Glutamatergic neuron (in vitro differentiated cells): ENCODE measurements at regions not wholly inside any gene's neighbourhood (a gene's known extent, or its start where the extent isn't known, plus 50 kb on each side); places are given as distances from the start of the nearest gene placed in this dataset.

ENCODE experiments used
- DNase-seq: peaks from one replicate; pipeline ENCODE4 v3.0.0; 2022
- H3K27ac Mint-ChIP-seq: one replicate; pipeline ENCODE4 v1.8.0; 2020; ENCODE audit warnings: mild to moderate bottlenecking, mixed read lengths, inconsistent platforms; ENCODE audit not compliant: unreplicated experiment
- H3K27me3 Mint-ChIP-seq: one replicate; pipeline ENCODE4 v1.8.0; 2020; ENCODE audit warnings: mild to moderate bottlenecking, moderate library complexity, mixed read lengths, inconsistent platforms; ENCODE audit not compliant: unreplicated experiment
- H3K36me3 Mint-ChIP-seq: one replicate; pipeline ENCODE4 v1.8.0; 2020; ENCODE audit warnings: mild to moderate bottlenecking, mixed read lengths, inconsistent platforms; ENCODE audit not compliant: unreplicated experiment
- H3K4me1 Mint-ChIP-seq: one replicate; pipeline ENCODE4 v1.8.0; 2020; ENCODE audit warnings: mild to moderate bottlenecking, low read depth, mixed read lengths, inconsistent platforms; ENCODE audit not compliant: unreplicated experiment
- H3K4me3 Mint-ChIP-seq: one replicate; pipeline ENCODE4 v1.8.0; 2020; ENCODE audit warnings: mild to moderate bottlenecking, mixed read lengths, inconsistent platforms; ENCODE audit not compliant: unreplicated experiment
- H3K9me3 Mint-ChIP-seq: one replicate; pipeline ENCODE4 v1.8.0; 2020; ENCODE audit warnings: mild to moderate bottlenecking, moderate library complexity, mixed read lengths, inconsistent platforms; ENCODE audit not compliant: unreplicated experiment
- CTCF ChIP-seq: fragments of 200-600 bp; sonication (generic); IDR thresholded peaks from one replicate; pipeline ENCODE4 v1.5.0; 2021; ENCODE audit not compliant: partially characterized antibody, unreplicated experiment

DNA sequence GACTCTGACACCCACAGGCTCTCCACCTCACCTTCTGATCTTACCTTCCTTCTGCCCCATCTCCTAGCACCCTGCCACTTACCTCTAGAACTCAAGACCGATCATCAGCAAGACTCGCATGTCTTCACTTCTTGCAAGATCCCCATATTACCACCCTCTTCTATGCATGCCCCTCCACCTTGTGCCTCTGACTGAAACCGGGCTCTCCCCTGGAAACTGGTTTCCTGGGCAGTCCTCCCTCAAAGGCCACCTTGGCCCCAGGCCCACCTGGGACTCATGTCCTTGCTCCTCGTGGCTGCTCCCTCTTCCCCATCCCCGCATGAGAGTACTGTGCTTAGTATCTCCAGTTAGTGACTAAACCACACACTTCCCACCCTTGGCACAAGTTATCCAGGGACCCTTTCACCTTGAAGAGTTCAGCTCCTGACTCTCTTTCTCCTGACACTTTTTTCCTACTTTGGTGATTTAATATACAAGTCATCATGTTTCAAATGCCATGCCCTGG is 136.7 kb downstream of the SPATA19 start:
- no peak for TF ChIP-seq CTCF
- no peaks in the 10 kb centered on the region for H3K36me3 Mint-ChIP-seq
- H3K27ac Mint-ChIP-seq, result no peak overlapping the region
- no peak overlapping the region for H3K4me3 Mint-ChIP-seq
- H3K27me3 Mint-ChIP-seq, result no peaks in the 10 kb centered on the region
- DNase-seq, result no peak
- peaks cover 3% of the 10 kb centered on the region for H3K4me1 Mint-ChIP-seq
- H3K9me3 Mint-ChIP-seq, result peaks cover 2% of the 10 kb centered on the region

DNA sequence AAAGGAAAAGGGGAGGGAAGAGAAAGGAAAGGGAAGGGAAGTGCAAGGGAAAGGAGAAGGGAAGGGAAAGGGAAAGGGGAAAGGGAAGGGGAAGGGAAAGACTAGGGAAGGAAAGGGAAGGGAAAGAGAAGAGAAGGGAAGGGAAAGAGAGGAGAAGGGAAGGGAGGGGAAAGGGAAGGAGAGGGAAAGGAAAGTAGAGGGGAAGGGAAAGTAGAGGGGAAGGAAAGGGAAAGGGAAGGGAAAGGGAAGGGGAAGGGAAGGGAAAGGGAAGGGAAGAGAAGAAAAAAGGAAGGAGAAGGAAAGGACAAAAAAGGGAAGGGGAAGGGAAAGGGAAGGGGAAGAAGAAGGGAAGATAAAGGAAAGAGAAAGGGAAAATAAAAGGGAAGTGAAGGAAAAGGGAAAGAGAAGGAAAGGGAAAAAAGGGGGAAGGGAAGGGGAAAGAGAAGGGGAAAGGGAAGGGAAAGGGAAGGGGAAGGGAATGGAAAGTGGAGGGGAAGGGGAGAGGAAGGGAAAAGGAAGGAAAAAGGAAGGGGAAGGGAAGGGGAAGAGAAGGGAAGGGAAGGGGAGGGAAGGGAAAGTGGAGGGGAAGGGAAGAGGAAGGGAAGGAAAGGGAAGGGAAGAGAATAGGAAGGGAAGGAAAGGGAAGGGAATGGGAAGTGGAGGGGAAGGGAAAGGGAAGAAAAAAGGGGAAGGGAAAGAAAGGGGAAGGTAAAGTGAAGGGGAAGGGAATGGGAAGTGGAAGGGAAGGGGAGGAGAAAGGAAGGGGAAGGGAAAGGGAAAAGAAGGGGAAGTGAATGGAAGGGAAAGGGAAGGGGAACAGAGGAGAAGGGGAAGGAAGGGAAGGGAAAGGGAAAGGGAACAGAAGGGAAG is 138.2 kb downstream of the SPATA19 start:
- Mint-ChIP-seq H3K4me1 (no peaks in the 10 kb centered on the region), H3K27me3 (no peaks in the 10 kb centered on the region), H3K36me3 (no peaks in the 10 kb centered on the region), H3K4me3 (no peak overlapping the region), H3K9me3 (no peaks in the 10 kb centered on the region), H3K27ac (no peak overlapping the region)
- DNase-seq, result no peak
- TF ChIP-seq CTCF, result no peak

GRCh38 chr11:133705873-133706272 is 139.4 kb downstream of the SPATA19 start:
- Mint-ChIP-seq H3K36me3 (no peaks in the 10 kb centered on the region), H3K9me3 (no peaks in the 10 kb centered on the region), H3K4me3 (no peak overlapping the region), H3K27me3 (no peaks in the 10 kb centered on the region), H3K4me1 (peaks cover 3% of the 10 kb centered on the region), H3K27ac (no peak overlapping the region)
- DNase-seq, result no peak
- TF ChIP-seq CTCF, result no peak

DNA sequence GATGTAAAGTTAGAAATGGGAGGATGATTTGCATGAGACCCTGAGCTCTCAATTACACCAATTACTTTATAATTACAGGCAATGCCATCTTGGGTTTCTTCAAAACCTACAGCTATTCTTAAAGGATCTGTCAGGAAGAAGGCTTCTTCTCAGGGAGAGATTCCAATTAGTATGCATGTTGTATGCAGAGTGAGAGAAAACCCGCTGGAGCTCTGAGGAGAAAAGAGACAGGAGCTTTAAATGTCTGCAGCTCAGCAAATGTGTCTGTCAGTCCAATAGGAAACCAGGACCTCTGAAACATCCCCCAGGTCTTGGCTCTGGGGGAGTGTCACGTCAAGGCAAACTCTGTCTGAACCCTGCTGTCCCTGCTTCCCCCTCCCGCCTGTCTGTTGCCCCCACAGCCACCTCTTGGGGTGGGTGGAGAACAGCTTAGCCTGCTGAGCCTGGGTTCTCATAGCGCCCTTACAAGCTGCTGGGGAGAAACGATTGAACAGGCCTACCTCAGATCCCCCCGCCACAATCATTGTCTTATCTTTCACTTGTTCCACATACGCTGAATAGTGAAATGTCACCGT is 140.2 kb downstream of the SPATA19 start:
- Mint-ChIP-seq H3K4me1 (peaks cover 3% of the 10 kb centered on the region), H3K27me3 (no peaks in the 10 kb centered on the region), H3K27ac (no peak overlapping the region), H3K36me3 (no peaks in the 10 kb centered on the region), H3K4me3 (no peak overlapping the region), H3K9me3 (no peaks in the 10 kb centered on the region)
- no peak for TF ChIP-seq CTCF
- no peak for DNase-seq

GRCh38 chr11:133699071-133699470 is 146.2 kb downstream of the SPATA19 start:
- DNase-seq, result no peak
- H3K27ac Mint-ChIP-seq, result no peak overlapping the region
- peaks cover 1% of the 10 kb centered on the region for H3K27me3 Mint-ChIP-seq
- no peaks in the 10 kb centered on the region for H3K36me3 Mint-ChIP-seq
- H3K9me3 Mint-ChIP-seq, result no peaks in the 10 kb centered on the region
- no peak overlapping the region for H3K4me3 Mint-ChIP-seq
- H3K4me1 Mint-ChIP-seq, result peaks cover 3% of the 10 kb centered on the region
- no peak for TF ChIP-seq CTCF
